Thyroid gland (tissue), 4 donors: ENCODE measurements at regions not wholly inside any gene's neighbourhood (a gene's known extent, or its start where the extent isn't known, plus 50 kb on each side); places are given as distances from the start of the nearest gene placed in this dataset.
A peak's percentile ranks its signal among the peaks of the same experiment; 100 is the strongest.

ENCODE experiments used
- CTCF ChIP-seq, 6 experiments: fragments of 200-600 bp in 3 of 6; fragments of 450-650 bp in 3 of 6; sonication (generic) in 3 of 6; IDR thresholded peaks; one replicate each; pipeline ENCODE4 v1.5.1; 2016 to 2019; ENCODE audit warnings: antibody characterized with exemption in 6 of 6, mild to moderate bottlenecking in 2 of 6, inconsistent platforms in 1 of 6, moderate library complexity in 1 of 6
- POLR2A ChIP-seq, 2 donors: fragments of 450-650 bp; IDR thresholded peaks; one replicate each; pipeline ENCODE4 v1.6.1; 2017; ENCODE audit warnings: antibody characterized with exemption in 2 of 2, mild to moderate bottlenecking in 2 of 2, moderate library complexity in 1 of 2

- TF ChIP-seq CTCF (IDR thresholded peaks at IDR 0.05) (no peak), POLR2A (IDR thresholded peaks at IDR 0.05) (peak in 1 of 2 donors; percentile 35)
Measured at GRCh38 chr1:235024711-235025421, 103.8 kb downstream of the TOMM20 start.
